Vagina (tissue), 2 donors: ENCODE measurements at regions not wholly inside any gene's neighbourhood (a gene's known extent, or its start where the extent isn't known, plus 50 kb on each side); places are given as distances from the start of the nearest gene placed in this dataset.

Experiments used
- DNase-seq, 2 donors: peaks; one replicate each; pipeline ENCODE4 v3.0.0-alpha.2; 2017; ENCODE audit errors: extremely low spot score in 2 of 2
- H3K27ac ChIP-seq: fragments of 200-600 bp; sonication (generic); one replicate; pipeline ENCODE4 v1.5.1; 2019
- H3K27me3 ChIP-seq: fragments of 200-600 bp; sonication (generic); one replicate; pipeline ENCODE4 v1.5.1; 2019
- H3K36me3 ChIP-seq, 2 donors: fragments of 200-600 bp; sonication (generic); one replicate each; pipeline ENCODE4 v1.5.1; 2017 to 2019
- H3K4me1 ChIP-seq: fragments of 200-600 bp; sonication (generic); one replicate; pipeline ENCODE4 v1.5.1; 2019
- H3K4me3 ChIP-seq, 2 donors: fragments of 200-600 bp; sonication (generic); 1 replicate in 1 of 2; 2 replicates in 1 of 2; pipeline ENCODE4 v1.5.1; 2016 to 2019
- H3K9me3 ChIP-seq: fragments of 200-600 bp; sonication (generic); one replicate; pipeline ENCODE4 v1.5.1; 2019
- CTCF ChIP-seq, 3 experiments: fragments of 450-650 bp in 2 of 3; fragments of 200-600 bp in 1 of 3; sonication (generic) in 1 of 3; IDR thresholded peaks; one replicate each; pipeline ENCODE4 v1.5.1; 2017 to 2019; ENCODE audit warnings: antibody characterized with exemption in 3 of 3, mild to moderate bottlenecking in 2 of 3, moderate library complexity in 2 of 3
- POLR2A ChIP-seq, 2 donors: fragments of 450-650 bp; IDR thresholded peaks; one replicate each; pipeline ENCODE4 v1.6.1; 2017; ENCODE audit warnings: antibody characterized with exemption in 2 of 2, mild to moderate bottlenecking in 2 of 2, moderate library complexity in 2 of 2
- POLR2AphosphoS5 ChIP-seq, 2 donors: sonication (generic); formaldehyde crosslinking; IDR thresholded peaks; one replicate each; pipeline ENCODE4 v1.9.0; 2017; ENCODE audit warnings: antibody characterized with exemption in 2 of 2, mild to moderate bottlenecking in 2 of 2, low read depth in 1 of 2; ENCODE audit not compliant: insufficient read depth in 1 of 2
- intact Hi-C: fragments of 100-400 bp; cut with DNase I; formaldehyde crosslinking; loops from one replicate; pipeline ENCODE4 v1.15.1; 2023

DNA sequence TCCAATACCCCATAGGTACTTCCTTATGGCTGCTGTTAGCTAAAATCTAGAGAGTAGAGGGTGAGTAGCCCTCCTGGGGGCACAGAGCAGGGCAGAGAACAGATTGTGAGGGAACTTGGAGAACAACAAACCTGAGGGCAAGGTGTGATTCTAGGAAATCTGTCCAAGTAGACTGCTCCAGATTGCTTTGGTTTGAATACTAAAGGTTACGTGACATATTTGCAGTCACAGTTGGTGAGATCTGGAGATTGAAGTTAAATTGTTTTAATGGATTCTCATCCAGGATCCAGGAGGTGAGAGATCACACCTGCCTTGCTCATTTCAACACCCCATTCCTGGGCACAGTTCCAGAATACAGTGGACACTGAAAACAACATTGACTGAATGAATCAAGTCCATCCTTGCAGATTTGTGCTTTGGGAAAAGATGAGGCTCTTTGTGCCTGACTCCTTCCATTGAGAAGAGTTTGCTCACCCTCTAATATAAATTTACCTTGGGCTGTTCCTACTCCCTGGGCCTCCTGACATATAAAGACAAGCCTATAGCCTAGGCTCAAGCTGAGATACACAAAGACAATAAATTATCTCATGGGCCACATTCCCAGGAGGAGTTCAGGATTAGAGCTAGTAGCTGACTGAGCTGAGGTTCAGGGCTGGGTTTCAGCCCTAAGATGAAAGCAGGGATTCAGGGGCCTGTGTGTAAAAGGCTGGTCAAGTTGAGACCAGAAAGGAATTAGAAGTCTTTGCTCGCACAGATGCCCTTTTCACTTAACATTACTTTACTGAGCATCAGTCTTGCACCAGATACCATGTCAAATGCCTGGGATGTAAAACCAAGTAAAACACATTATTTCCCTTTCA, 400.9 kb upstream of the MCTP2 start:
- Histone ChIP-seq H3K4me1 (peaks cover 50% of the 10 kb centered on the region), H3K36me3 (no peaks in the 10 kb centered on the region), H3K27me3 (no peaks in the 10 kb centered on the region), H3K4me3 (no peak overlapping the region), H3K9me3 (no peaks in the 10 kb centered on the region), H3K27ac (peak overlapping the region; percentile 71)
- TF ChIP-seq POLR2A (IDR thresholded peaks at IDR 0.05) (no peak), POLR2AphosphoS5 (IDR thresholded peaks at IDR 0.05; ENCODE audit: insufficient read depth in 1 of 2, low read depth in 1 of 2) (no peak), CTCF (IDR thresholded peaks at IDR 0.05) (no peak)
- DNase-seq = no peak
- intact Hi-C loops = no loop called here

- Histone ChIP-seq H3K4me1 (peaks cover 51% of the 10 kb centered on the region), H3K27ac (peak overlapping the region; percentile 71), H3K27me3 (no peaks in the 10 kb centered on the region), H3K4me3 (no peak overlapping the region), H3K9me3 (no peaks in the 10 kb centered on the region), H3K36me3 (no peaks in the 10 kb centered on the region)
- DNase-seq = no peak
- TF ChIP-seq POLR2AphosphoS5 (IDR thresholded peaks at IDR 0.05; ENCODE audit: insufficient read depth in 1 of 2, low read depth in 1 of 2) = peak in 1 of 2 donors; percentile 73
- no peak for TF ChIP-seq CTCF (IDR thresholded peaks at IDR 0.05)
- intact Hi-C loops = no loop called here
Measured at GRCh38 chr15:93829115-93829870, 402.1 kb upstream of the MCTP2 start.

DNA sequence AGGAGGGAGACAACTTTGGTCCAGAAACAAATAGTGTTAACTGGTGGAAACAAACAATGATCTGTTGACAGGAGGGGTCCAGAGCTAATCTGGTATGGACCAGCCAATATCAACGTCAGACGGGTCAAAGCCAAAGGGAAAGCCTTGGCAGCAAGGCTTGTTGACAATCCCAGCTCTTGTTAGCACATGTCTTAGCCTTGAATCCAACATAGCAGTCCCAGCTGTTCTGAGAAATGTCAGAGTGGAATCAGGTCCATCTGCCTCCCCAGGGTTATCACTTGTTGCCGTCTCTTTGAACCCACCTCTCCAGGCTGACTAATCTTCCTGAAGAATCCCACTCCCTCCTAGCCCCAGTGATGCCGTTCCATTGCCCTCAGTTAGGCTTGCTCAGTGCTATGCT, 404.6 kb upstream of the MCTP2 start:
- Histone ChIP-seq H3K27ac (peak overlapping the region; percentile 7), H3K9me3 (no peaks in the 10 kb centered on the region), H3K36me3 (no peaks in the 10 kb centered on the region), H3K27me3 (no peaks in the 10 kb centered on the region), H3K4me1 (peaks cover 51% of the 10 kb centered on the region), H3K4me3 (no peak overlapping the region)
- no peak for DNase-seq
- intact Hi-C loops = no loop called here
- TF ChIP-seq CTCF (IDR thresholded peaks at IDR 0.05) (no peak), POLR2A (IDR thresholded peaks at IDR 0.05) (no peak), POLR2AphosphoS5 (IDR thresholded peaks at IDR 0.05; ENCODE audit: insufficient read depth in 1 of 2, low read depth in 1 of 2) (no peak)

DNA sequence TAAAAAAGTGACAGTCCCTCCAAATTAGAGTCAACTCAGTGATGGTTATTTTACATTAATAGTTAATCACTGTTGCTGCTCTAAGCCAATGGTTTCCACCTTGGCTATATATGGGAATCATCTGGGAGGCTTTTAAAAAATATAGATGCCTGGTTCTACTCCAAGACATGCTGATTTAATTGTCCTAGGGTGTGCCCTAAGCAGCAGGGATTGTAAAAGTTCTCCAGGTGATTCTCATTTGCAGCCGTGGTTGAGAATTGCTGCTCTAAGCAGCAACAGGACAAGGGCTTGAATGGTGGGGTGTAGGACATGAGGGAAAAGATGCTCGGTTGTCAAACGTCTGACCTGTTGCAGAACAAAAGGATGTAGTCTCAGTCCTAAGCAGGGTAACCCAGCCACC, 405.1 kb upstream of the MCTP2 start:
- TF ChIP-seq CTCF (IDR thresholded peaks at IDR 0.05) (no peak), POLR2AphosphoS5 (IDR thresholded peaks at IDR 0.05; ENCODE audit: insufficient read depth in 1 of 2, low read depth in 1 of 2) (peak in 1 of 2 donors; percentile 16)
- no peak for DNase-seq
- Histone ChIP-seq H3K4me3 (no peak overlapping the region), H3K4me1 (peaks cover 49% of the 10 kb centered on the region), H3K27ac (no peak overlapping the region), H3K36me3 (no peaks in the 10 kb centered on the region), H3K9me3 (no peaks in the 10 kb centered on the region), H3K27me3 (no peaks in the 10 kb centered on the region)
- intact Hi-C loops = no loop called here

GRCh38 chr15:93825682-93826081, 405.7 kb upstream of the MCTP2 start:
- TF ChIP-seq POLR2AphosphoS5 (IDR thresholded peaks at IDR 0.05; ENCODE audit: insufficient read depth in 1 of 2, low read depth in 1 of 2) (no peak), CTCF (IDR thresholded peaks at IDR 0.05) (no peak), POLR2A (IDR thresholded peaks at IDR 0.05) (no peak)
- H3K27me3 ChIP-seq = no peaks in the 10 kb centered on the region
- peaks cover 43% of the 10 kb centered on the region for H3K4me1 ChIP-seq
- no peaks in the 10 kb centered on the region for H3K36me3 ChIP-seq
- no peak overlapping the region for H3K27ac ChIP-seq
- intact Hi-C loops = no loop called here
- H3K9me3 ChIP-seq = no peaks in the 10 kb centered on the region
- no peak overlapping the region for H3K4me3 ChIP-seq
- no peak for DNase-seq
